Transverse colon (tissue), 4 donors: ENCODE measurements at regions not wholly inside any gene's neighbourhood (a gene's known extent, or its start where the extent isn't known, plus 50 kb on each side); places are given as distances from the start of the nearest gene placed in this dataset.

Source experiments
- DNase-seq: peaks from one replicate; pipeline ENCODE4 v3.0.0-alpha.2; 2019
- H3K27ac ChIP-seq, 4 donors: fragments of 200-600 bp; sonication (generic); 2 replicates each; pipeline ENCODE4 v1.5.1; 2016 to 2018; ENCODE audit warnings: inconsistent platforms in 4 of 4
- H3K27me3 ChIP-seq: fragments of 200-600 bp; sonication (generic); 2 replicates; pipeline ENCODE4 v1.5.1; 2017; ENCODE audit warnings: inconsistent platforms
- H3K36me3 ChIP-seq, 4 donors: fragments of 200-600 bp; sonication (generic); 2 replicates each; pipeline ENCODE4 v1.5.1; 2017 to 2019; ENCODE audit warnings: inconsistent platforms in 4 of 4
- H3K4me1 ChIP-seq, 4 donors: fragments of 200-600 bp; sonication (generic); 2 replicates each; pipeline ENCODE4 v1.5.1; 2017 to 2020; ENCODE audit warnings: inconsistent platforms in 4 of 4
- H3K4me3 ChIP-seq, 4 donors: fragments of 200-600 bp; sonication (generic); 1 replicate in 1 of 4; 2 replicates in 3 of 4; pipeline versions ENCODE4 v1.5.1 to v1.6.1; 2017 to 2019; ENCODE audit warnings: inconsistent platforms in 4 of 4
- H3K9me3 ChIP-seq, 2 donors: fragments of 200-600 bp; sonication (generic); 2 replicates each; pipeline ENCODE4 v1.5.1; 2017 to 2019; ENCODE audit warnings: inconsistent platforms in 2 of 2
- CTCF ChIP-seq, 5 experiments: fragments of 200-600 bp in 3 of 5; fragments of 450-650 bp in 2 of 5; sonication (generic) in 3 of 5; IDR thresholded peaks; 1 replicate in 2 of 5; 2 replicates in 3 of 5; pipeline ENCODE4 v1.5.1; 2016 to 2017; ENCODE audit warnings: antibody characterized with exemption in 5 of 5, inconsistent platforms in 3 of 5, mild to moderate bottlenecking in 2 of 5, moderate library complexity in 1 of 5
- EP300 ChIP-seq: sonication (generic); formaldehyde crosslinking; IDR thresholded peaks from one replicate; pipeline ENCODE4 v1.6.1; 2017; ENCODE audit warnings: antibody characterized with exemption, low read depth
- POLR2A ChIP-seq: fragments of 450-650 bp; IDR thresholded peaks from one replicate; pipeline ENCODE4 v1.6.1; 2016; ENCODE audit warnings: antibody characterized with exemption, mild to moderate bottlenecking, moderate library complexity
- POLR2AphosphoS5 ChIP-seq, 3 donors: sonication (generic); formaldehyde crosslinking; IDR thresholded peaks; one replicate each; pipeline ENCODE4 v1.6.1; 2016; ENCODE audit warnings: antibody characterized with exemption in 3 of 3
- WGBS, 2 donors: methylation state at CpG; one replicate each; pipeline ENCODE4 v1.1.5; 2018; ENCODE audit warnings: low coverage in 1 of 2; 5-methylcytosine and 5-hydroxymethylcytosine counted together
- in situ Hi-C, 4 donors: fragments of 200-750 bp; cut with MboI; loops; one replicate each; pipeline versions ENCODE4 v1.15.0 to v1.15.1; 2017; ENCODE audit warnings: low sequenced_read_pairs in 3 of 4, low pct_ligation_motif_present in 1 of 4, low pct_unique_long_range_greater_than_20kb in 1 of 4
- intact Hi-C: fragments of 100-400 bp; cut with DNase I; formaldehyde crosslinking; loops from one replicate; pipeline ENCODE4 v1.15.1; 2023; ENCODE audit warnings: low total_unique reads

DNA sequence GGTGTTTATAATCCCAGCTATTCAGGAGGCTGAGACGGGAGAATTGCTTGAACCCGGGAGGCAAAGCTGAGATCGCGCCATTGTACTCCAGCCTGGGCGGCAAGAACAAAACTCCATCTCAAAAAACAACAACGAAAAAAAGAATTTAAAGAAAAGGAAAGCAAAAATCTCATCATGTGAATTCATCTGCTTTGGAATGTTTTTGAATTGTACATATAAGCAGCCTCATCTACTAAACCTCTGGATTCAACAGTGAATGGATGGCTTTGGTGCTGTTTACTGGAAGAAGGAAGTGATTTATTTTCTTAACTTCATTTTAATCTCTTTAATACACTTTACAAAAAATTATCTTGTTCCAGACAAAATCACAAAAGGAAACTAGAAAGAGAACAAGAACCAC lies 51.8 kb upstream of the PNRC1 start:
- Histone ChIP-seq H3K4me1 (peaks cover 0 to 20% (median 0%) of the 10 kb centered on the region in 4 donors), H3K4me3 (no peak overlapping the region), H3K27me3 (no peaks in the 10 kb centered on the region), H3K9me3 (no peaks in the 10 kb centered on the region), H3K36me3 (no peaks in the 10 kb centered on the region), H3K27ac (no peak overlapping the region)
- 86 to 91% methylated on average over 2 to 6 of the region's 6 CpGs for WGBS, 2 donors
- TF ChIP-seq POLR2A (no peak), EP300 (no peak)
- DNase-seq: no peak
- in situ Hi-C loops: no loop called here
- intact Hi-C loops: no loop called here

GRCh38 chr6:89027756-89028155 lies 52.8 kb upstream of the PNRC1 start:
- H3K4me3 ChIP-seq: no peak overlapping the region
- intact Hi-C loops: no loop called here
- 52 to 73% methylated on average over 2 of the region's 2 CpGs for WGBS, 2 donors
- H3K27ac ChIP-seq: no peak overlapping the region
- TF ChIP-seq CTCF (IDR thresholded peaks at IDR 0.05) (no peak), EP300 (no peak)
- no peak for DNase-seq
- no peaks in the 10 kb centered on the region for H3K9me3 ChIP-seq
- in situ Hi-C loops: no loop called here
- no peaks in the 10 kb centered on the region for H3K36me3 ChIP-seq
- peaks cover 4 to 29% (median 9%) of the 10 kb centered on the region in 4 donors for H3K4me1 ChIP-seq
- H3K27me3 ChIP-seq: no peaks in the 10 kb centered on the region

DNA sequence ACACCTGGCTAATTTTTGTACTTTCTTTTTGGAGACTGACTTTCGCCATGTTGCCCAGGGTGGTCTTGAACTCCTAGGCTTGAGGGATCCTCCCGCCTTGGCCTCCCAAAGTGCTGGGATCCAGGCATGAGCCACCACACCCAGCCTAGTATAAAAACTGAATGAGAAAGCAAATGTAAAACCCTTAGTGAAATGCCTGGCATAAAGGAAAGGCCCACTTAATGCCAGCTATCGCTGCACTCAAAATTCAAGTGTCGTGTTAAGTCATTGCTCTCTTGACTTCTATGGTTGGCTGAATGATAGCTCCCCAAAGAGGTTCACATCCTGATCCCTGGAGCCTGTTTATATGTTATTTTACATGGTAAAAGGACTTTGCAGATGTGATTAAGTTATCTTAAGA lies 54.4 kb upstream of the PNRC1 start:
- TF ChIP-seq POLR2A (no peak), CTCF (IDR thresholded peaks at IDR 0.05) (no peak), EP300 (no peak), POLR2AphosphoS5 (IDR thresholded peaks at IDR 0.05) (no peak)
- H3K4me3 ChIP-seq: no peak overlapping the region
- DNase-seq: no peak
- H3K36me3 ChIP-seq: no peaks in the 10 kb centered on the region
- no peaks in the 10 kb centered on the region for H3K27me3 ChIP-seq
- intact Hi-C loops (no loop called here), in situ Hi-C loops (no loop called here)
- whole genome bisulfite sequencing, 2 donors: 94% methylated on average over 4 of the region's 4 CpGs; no CpG with 5 or more reads in 1 of the 2 donors
- no peaks in the 10 kb centered on the region for H3K9me3 ChIP-seq
- peaks cover 9 to 35% (median 20%) of the 10 kb centered on the region in 4 donors for H3K4me1 ChIP-seq
- H3K27ac ChIP-seq: no peak overlapping the region

- peaks cover 9 to 35% (median 20%) of the 10 kb centered on the region in 4 donors for H3K4me1 ChIP-seq
- no peak for DNase-seq
Measured at GRCh38 chr6:89025633-89026032, 54.9 kb upstream of the PNRC1 start.

More at GRCh38 chr6:89025633-89026032, 54.9 kb upstream of the PNRC1 start:
- intact Hi-C loops (no loop called here), in situ Hi-C loops (no loop called here)
- Histone ChIP-seq H3K27me3 (no peaks in the 10 kb centered on the region), H3K27ac (no peak overlapping the region), H3K36me3 (no peaks in the 10 kb centered on the region), H3K4me3 (no peak overlapping the region), H3K9me3 (no peaks in the 10 kb centered on the region)
- TF ChIP-seq POLR2A (no peak), POLR2AphosphoS5 (IDR thresholded peaks at IDR 0.05) (no peak), CTCF (IDR thresholded peaks at IDR 0.05) (no peak), EP300 (no peak)
- WGBS, 2 donors: 74 to 75% methylated on average over 2 to 3 of the region's 3 CpGs
